Uterus (tissue), 3 donors: ENCODE measurements at regions not wholly inside any gene's neighbourhood (a gene's known extent, or its start where the extent isn't known, plus 50 kb on each side); places are given as distances from the start of the nearest gene placed in this dataset.

Source experiments
- DNase-seq, 2 donors: peaks; one replicate each; pipeline ENCODE4 v3.0.0-alpha.2; 2019 to 2020
- H3K27ac ChIP-seq, 2 donors: fragments of 200-600 bp; sonication (generic); 1 replicate in 1 of 2; 2 replicates in 1 of 2; pipeline ENCODE4 v1.5.1; 2016 to 2018
- H3K27me3 ChIP-seq, 2 donors: fragments of 200-600 bp; sonication (generic); one replicate each; pipeline ENCODE4 v1.5.1; 2018 to 2019; ENCODE audit warnings: control low read depth in 1 of 2
- H3K36me3 ChIP-seq, 2 donors: fragments of 200-600 bp; sonication (generic); one replicate each; pipeline ENCODE4 v1.5.1; 2019; ENCODE audit warnings: control low read depth in 1 of 2
- H3K4me1 ChIP-seq, 2 donors: fragments of 200-600 bp; sonication (generic); one replicate each; pipeline ENCODE4 v1.5.1; 2018 to 2019; ENCODE audit warnings: control low read depth in 1 of 2
- H3K4me3 ChIP-seq, 2 donors: fragments of 200-600 bp; sonication (generic); 1 replicate in 1 of 2; 2 replicates in 1 of 2; pipeline ENCODE4 v1.5.1; 2018 to 2019; ENCODE audit warnings: mild to moderate bottlenecking in 1 of 2
- H3K9me3 ChIP-seq, 2 donors: fragments of 200-600 bp; sonication (generic); one replicate each; pipeline ENCODE4 v1.5.1; 2019; ENCODE audit warnings: control low read depth in 1 of 2
- POLR2A ChIP-seq, 2 donors: fragments of 450-650 bp; IDR thresholded peaks; one replicate each; pipeline ENCODE4 v1.6.1; 2016; ENCODE audit warnings: antibody characterized with exemption in 2 of 2, mild to moderate bottlenecking in 1 of 2, moderate library complexity in 1 of 2
- intact Hi-C: fragments of 100-400 bp; cut with DNase I; formaldehyde crosslinking; loops from one replicate; pipeline ENCODE4 v1.15.1; 2023; ENCODE audit warnings: low total_unique reads
- TF ChIP-seq, protein P1 (sequence below), 4 experiments: fragments of 200-600 bp in 2 of 4; fragments of 450-650 bp in 2 of 4; sonication (generic) in 2 of 4; IDR thresholded peaks; one replicate each; pipeline ENCODE4 v1.5.1; 2016 to 2019; ENCODE audit warnings: antibody characterized with exemption in 4 of 4, mild to moderate bottlenecking in 2 of 4, moderate library complexity in 1 of 4
- donor health status: DM: yes; HTN: yes; CAD: no.

DNA sequence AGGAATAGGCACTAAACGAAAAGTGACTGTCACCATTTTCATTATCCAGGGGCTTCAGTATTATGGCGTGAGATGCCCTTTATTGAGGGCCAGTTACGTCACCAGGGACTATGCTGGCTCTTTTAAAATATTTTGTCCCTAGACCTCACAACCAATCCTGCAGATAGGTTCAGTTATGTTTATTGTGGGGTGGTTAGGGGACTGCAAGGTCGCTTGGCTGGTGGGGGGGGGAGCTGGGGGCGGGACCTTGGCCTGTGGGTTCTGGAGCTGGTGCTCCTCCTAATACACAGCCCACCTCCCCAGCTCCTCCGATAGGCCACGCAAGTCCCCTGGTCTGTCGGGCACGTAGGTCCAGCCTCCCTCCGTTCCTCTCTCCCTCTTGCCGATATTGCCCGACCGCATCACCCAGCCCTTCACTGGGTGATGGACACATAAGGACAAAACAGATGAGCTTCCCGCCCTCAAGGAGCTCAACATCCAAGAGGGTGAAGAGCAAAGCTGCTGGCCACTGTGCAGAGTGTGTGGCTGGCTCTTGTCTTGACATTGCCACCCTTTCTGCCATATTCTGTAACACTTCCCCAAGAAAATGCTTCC lies 271.8 kb downstream of the MATN1 start:
- DNase-seq = peak in 1 of 2 donors; percentile 8
- intact Hi-C loops = no loop called here
- no peaks in the 10 kb centered on the region for H3K27me3 ChIP-seq
- no peak overlapping the region for H3K27ac ChIP-seq
- no peaks in the 10 kb centered on the region for H3K36me3 ChIP-seq
- H3K4me3 ChIP-seq = no peak overlapping the region
- TF ChIP-seq, protein P1, sequence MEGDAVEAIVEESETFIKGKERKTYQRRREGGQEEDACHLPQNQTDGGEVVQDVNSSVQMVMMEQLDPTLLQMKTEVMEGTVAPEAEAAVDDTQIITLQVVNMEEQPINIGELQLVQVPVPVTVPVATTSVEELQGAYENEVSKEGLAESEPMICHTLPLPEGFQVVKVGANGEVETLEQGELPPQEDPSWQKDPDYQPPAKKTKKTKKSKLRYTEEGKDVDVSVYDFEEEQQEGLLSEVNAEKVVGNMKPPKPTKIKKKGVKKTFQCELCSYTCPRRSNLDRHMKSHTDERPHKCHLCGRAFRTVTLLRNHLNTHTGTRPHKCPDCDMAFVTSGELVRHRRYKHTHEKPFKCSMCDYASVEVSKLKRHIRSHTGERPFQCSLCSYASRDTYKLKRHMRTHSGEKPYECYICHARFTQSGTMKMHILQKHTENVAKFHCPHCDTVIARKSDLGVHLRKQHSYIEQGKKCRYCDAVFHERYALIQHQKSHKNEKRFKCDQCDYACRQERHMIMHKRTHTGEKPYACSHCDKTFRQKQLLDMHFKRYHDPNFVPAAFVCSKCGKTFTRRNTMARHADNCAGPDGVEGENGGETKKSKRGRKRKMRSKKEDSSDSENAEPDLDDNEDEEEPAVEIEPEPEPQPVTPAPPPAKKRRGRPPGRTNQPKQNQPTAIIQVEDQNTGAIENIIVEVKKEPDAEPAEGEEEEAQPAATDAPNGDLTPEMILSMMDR (IDR thresholded peaks at IDR 0.05) = no peak
- no peak for TF ChIP-seq POLR2A (IDR thresholded peaks at IDR 0.05)
- H3K4me1 ChIP-seq = no peaks in the 10 kb centered on the region
- H3K9me3 ChIP-seq = no peaks in the 10 kb centered on the region

DNA sequence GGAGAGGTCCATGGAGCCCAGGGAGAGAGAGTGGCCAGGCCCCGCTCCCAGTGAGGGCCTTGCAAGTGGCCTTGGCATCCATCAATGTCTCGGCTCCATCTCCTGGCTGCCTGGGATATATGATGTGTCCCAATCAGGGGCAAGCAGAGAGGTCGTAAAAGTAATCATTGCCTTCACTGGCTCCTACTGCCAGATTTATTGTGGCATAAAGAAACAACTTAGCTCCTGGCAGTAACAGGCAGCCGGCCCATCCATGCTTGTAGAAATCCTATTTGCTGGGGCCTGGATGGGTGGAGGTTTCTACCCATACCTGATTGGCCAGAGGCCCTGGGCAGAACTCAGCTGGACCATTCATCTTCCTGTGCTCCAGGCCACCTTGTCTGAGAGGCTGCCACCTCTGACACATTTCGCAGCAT lies 272.6 kb downstream of the MATN1 start:
- H3K9me3 ChIP-seq = no peaks in the 10 kb centered on the region
- no peak for DNase-seq
- TF ChIP-seq, protein P1 (IDR thresholded peaks at IDR 0.05) = no peak
- no peak for TF ChIP-seq POLR2A (IDR thresholded peaks at IDR 0.05)
- no peak overlapping the region for H3K4me3 ChIP-seq
- H3K36me3 ChIP-seq = no peaks in the 10 kb centered on the region
- intact Hi-C loops = no loop called here
- no peak overlapping the region for H3K27ac ChIP-seq
- no peaks in the 10 kb centered on the region for H3K27me3 ChIP-seq
- no peaks in the 10 kb centered on the region for H3K4me1 ChIP-seq

DNA sequence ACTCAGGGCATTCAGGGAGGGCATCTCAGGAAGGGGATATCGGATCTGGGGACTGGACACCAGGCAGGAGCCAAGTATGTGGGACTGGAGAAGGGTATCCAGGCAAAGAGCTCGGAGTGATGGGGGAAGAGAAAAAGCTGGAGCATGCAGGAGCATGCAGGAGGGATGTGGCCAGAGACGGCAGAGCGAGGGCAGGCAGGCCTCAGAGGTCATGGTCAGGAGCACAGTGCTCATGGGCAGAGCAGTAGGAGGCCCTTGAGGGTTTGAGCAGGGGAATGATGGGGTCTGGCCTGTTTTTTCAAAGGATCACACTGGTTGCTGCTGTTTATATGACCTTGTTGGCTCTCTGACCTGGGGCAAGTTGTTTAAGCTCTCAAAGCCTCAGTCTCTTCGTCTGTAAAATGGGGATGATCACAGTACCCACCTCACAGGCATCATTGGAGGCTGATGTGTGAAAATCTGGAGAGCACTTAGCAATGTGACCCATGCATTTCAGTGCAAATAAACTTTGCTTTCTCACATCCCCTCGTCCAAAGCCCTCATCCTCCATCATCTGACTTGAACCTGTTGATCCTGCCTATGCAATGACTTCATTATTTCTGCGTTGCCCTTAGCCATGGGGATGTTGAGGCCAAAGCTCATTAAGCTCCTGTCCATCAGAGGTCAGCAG lies 273.1 kb downstream of the MATN1 start:
- Histone ChIP-seq H3K36me3 (no peaks in the 10 kb centered on the region), H3K27me3 (no peaks in the 10 kb centered on the region), H3K4me3 (no peak overlapping the region), H3K27ac (no peak overlapping the region), H3K9me3 (no peaks in the 10 kb centered on the region), H3K4me1 (no peaks in the 10 kb centered on the region)
- intact Hi-C loops = no loop called here
- DNase-seq = no peak
- TF ChIP-seq POLR2A (IDR thresholded peaks at IDR 0.05) = no peak
- TF ChIP-seq, protein P1 (IDR thresholded peaks at IDR 0.05) = no peak

DNA sequence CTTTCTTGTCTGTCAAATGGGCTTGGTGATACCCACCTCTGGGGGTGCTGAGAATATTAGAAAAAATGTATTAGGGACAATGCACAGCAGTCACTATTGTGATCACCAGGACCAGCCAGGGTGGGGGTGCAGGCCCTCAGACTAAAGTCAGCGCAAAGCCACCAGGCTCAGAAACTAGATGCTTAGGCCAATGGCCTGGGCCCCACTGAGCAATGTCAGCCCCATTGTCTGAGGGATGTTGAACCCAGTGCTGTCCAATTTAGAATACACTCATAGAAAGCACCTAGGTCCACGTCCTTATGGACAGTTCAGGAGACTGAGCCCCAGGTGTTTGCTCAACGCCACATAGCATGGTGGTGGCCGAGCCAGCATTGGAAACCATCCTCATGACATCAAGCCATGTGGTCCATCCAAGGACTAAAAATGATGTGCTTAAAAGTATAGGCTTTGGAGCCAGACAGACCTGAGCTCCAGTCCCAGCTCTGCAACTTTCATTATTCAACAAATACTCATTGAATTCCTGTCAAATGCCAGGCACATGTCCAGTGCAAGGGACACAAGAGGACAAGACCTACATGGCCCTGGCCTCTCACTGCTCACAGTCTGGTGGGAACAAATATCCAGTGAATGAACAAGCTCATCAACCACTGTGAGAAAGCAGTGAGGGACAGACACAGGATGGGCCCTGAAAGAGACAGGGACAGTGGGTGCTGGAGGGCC lies 273.8 kb downstream of the MATN1 start:
- Histone ChIP-seq H3K9me3 (no peaks in the 10 kb centered on the region), H3K27ac (no peak overlapping the region), H3K4me1 (no peaks in the 10 kb centered on the region), H3K27me3 (no peaks in the 10 kb centered on the region), H3K36me3 (no peaks in the 10 kb centered on the region), H3K4me3 (no peak overlapping the region)
- intact Hi-C loops = no loop called here
- no peak for DNase-seq
- TF ChIP-seq POLR2A (IDR thresholded peaks at IDR 0.05) = no peak
- TF ChIP-seq, protein P1 (IDR thresholded peaks at IDR 0.05) = no peak

DNA sequence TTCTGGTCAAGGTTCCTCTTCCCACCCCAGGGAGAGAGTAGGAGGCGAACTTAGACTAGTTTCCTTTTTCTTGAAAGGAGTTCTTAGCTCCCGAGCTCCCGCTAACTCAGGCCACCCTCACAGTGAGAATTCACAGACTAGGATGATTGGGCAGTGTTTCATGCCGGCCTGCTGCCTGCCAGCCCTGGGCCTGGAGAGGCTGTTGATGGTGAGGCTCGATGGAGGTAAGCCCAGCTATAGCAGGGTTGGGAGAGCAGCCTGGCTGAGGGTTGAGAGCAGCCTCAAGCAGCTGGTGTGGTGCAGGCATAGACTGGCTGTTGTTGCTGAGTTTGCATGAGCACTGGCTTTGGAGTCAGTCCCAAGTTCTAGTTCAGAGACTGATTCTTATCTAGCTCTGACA lies 274.4 kb downstream of the MATN1 start:
- H3K27ac ChIP-seq = no peak overlapping the region
- H3K36me3 ChIP-seq = no peaks in the 10 kb centered on the region
- DNase-seq = no peak
- no peaks in the 10 kb centered on the region for H3K4me1 ChIP-seq
- TF ChIP-seq POLR2A (IDR thresholded peaks at IDR 0.05) = no peak
- TF ChIP-seq, protein P1 (IDR thresholded peaks at IDR 0.05) = no peak
- H3K27me3 ChIP-seq = no peaks in the 10 kb centered on the region
- H3K4me3 ChIP-seq = no peak overlapping the region
- intact Hi-C loops = no loop called here
- no peaks in the 10 kb centered on the region for H3K9me3 ChIP-seq
